ENCODE measurements at regions not wholly inside any gene's neighbourhood (a gene's known extent, or its start where the extent isn't known, plus 50 kb on each side); places are given as distances from the start of the nearest gene placed in this dataset.

DNA sequence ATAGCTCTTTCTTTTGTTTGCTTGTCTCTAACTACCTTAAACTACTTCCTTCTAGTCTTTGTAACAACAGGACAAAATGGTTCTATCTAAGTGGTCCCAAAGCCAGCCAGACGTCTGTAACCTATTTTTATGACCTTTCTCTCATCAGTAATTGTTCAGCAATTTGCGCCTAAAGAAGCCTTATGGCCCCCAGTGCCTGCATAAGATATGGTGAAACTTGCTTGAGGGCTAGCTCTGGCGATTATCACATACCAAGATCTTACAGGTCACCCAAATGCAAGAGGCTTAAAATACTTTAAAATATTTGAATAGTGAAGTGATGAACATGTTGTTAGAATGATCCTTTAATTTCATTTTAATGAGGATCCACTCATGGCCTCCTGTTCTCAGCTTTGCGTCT, 369.4 kb downstream of the SOX2 start:
- TF ChIP-seq, protein P1, sequence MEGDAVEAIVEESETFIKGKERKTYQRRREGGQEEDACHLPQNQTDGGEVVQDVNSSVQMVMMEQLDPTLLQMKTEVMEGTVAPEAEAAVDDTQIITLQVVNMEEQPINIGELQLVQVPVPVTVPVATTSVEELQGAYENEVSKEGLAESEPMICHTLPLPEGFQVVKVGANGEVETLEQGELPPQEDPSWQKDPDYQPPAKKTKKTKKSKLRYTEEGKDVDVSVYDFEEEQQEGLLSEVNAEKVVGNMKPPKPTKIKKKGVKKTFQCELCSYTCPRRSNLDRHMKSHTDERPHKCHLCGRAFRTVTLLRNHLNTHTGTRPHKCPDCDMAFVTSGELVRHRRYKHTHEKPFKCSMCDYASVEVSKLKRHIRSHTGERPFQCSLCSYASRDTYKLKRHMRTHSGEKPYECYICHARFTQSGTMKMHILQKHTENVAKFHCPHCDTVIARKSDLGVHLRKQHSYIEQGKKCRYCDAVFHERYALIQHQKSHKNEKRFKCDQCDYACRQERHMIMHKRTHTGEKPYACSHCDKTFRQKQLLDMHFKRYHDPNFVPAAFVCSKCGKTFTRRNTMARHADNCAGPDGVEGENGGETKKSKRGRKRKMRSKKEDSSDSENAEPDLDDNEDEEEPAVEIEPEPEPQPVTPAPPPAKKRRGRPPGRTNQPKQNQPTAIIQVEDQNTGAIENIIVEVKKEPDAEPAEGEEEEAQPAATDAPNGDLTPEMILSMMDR (IDR thresholded peaks at IDR 0.05; ENCODE audit: insufficient read depth, low read depth, low read length): no peak
- DNase-seq (ENCODE audit: low read depth): no peak
- no peak overlapping the region for H3K4me3 ChIP-seq (ENCODE audit: low read depth, low read length)

DNA sequence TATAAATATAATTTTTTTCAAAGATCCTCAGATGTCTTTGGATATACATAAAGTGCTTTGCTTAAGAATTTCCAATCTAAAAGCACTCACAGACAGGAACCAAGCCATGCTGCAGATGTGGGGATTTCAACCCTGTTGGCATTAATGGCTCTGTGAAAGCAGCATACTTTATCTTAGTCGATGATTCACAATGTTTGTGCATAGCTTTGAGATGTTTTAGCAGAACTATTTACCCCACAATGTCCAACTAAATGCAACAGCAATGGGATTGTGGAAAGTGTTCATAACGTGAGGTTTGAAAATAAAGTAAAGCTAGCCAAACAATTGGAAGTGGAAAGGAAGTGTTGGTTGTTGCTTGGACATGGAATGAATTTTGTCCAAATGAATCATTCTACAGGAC, 371.4 kb downstream of the SOX2 start:
- H3K4me3 ChIP-seq (ENCODE audit: low read depth, low read length): no peak overlapping the region
- peak; percentile 7 for DNase-seq (ENCODE audit: low read depth)
- TF ChIP-seq, protein P1 (IDR thresholded peaks at IDR 0.05; ENCODE audit: insufficient read depth, low read depth, low read length): no peak

DNA sequence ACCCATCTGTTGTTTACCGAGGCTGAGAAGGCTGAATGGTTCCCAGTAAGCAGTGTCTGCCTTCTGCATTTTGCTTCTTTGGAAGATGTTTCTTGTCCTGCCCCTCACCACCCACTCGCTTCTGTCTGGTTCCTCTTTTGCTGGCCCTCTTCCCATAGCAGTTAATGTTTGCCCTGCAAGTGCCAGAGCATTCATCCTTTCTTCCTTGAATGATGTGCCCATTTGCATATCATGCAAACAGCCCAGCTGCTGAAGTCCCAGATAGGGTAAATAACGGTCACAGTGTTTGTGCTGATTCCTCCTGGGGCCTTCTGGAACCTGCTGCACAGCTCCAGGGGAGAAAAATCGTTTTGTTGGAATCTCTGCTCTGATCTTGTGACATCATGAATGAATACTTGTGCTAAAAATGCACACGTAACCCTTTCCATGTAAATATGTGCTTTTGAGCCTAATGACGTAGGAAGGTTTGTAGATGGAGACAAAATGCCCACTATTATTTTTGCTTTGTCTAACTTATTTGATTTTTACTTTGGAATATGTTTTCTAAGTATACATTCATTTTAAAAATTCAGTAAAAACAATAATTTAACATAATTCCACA, 381.0 kb downstream of the SOX2 start:
- no peak overlapping the region for H3K4me3 ChIP-seq (ENCODE audit: low read depth, low read length)
- TF ChIP-seq, protein P1 (IDR thresholded peaks at IDR 0.05; ENCODE audit: insufficient read depth, low read depth, low read length): no peak
- DNase-seq (ENCODE audit: low read depth): no peak

DNA sequence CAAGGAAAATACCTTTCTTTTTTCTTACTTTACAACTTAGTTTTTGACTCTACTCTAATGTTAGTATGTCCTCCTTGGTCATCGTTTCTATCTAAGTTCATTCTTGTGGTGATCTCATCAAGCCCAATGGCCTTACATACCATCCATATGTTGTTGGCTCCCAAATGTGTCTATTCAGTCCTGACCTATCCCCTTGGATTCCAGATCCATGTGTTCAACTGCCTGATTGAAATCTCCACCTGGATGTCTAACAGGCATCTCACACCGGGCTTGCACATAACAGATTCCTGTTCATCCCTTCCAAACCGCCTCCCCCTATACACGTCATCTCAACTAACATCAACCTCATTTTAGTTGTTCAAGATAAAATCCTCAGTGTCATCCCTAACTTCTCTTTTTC, 382.6 kb downstream of the SOX2 start:
- no peak overlapping the region for H3K4me3 ChIP-seq (ENCODE audit: low read depth, low read length)
- DNase-seq (ENCODE audit: low read depth): no peak
- TF ChIP-seq, protein P1 (IDR thresholded peaks at IDR 0.05; ENCODE audit: insufficient read depth, low read depth, low read length): no peak

DNA sequence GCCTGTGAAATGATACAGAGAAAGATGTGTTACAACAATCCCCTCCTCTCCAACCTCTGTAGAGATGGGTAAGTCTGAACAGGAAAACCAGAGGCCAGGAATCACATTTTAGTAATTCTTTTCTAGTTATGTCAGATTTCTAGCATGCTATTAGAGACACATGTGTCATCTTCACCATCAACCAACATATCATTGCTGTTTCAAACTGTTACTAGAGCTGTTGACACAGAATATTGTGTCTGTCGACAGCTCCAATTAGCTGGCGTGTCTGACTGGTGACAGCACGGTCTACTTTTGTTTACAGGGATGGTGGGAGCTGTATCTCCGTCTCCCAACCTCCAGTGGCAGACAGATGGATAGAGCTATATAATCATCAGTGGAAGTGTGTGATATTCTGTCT, 393.2 kb downstream of the SOX2 start:
- no peak overlapping the region for H3K4me3 ChIP-seq (ENCODE audit: low read depth, low read length)
- no peak for DNase-seq (ENCODE audit: low read depth)

DNA sequence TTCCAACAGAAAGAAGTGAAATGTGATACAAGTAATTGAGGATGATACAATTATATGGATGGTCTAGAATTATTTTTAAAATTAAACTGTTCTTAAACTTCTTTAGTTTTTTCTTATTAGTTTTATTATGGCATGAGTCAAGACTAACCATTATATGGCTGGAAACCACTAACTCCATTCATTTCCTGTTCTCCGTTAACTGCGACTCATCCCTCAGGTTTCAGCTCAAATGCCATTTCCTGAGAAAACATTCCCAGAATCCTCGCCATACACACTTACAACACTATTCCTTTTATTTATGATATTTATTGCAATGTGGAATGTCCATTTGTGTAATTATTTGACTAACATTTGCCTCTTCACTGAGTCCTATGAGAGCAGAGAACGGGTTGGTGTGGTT, 394.1 kb downstream of the SOX2 start:
- no peak overlapping the region for H3K4me3 ChIP-seq (ENCODE audit: low read depth, low read length)
- TF ChIP-seq, protein P1 (IDR thresholded peaks at IDR 0.05; ENCODE audit: insufficient read depth, low read depth, low read length): no peak
- no peak for DNase-seq (ENCODE audit: low read depth)

More for the DNA sequence above, 393.2 kb downstream of the SOX2 start:
- TF ChIP-seq, protein P1 (IDR thresholded peaks at IDR 0.05; ENCODE audit: insufficient read depth, low read depth, low read length): no peak

DNA sequence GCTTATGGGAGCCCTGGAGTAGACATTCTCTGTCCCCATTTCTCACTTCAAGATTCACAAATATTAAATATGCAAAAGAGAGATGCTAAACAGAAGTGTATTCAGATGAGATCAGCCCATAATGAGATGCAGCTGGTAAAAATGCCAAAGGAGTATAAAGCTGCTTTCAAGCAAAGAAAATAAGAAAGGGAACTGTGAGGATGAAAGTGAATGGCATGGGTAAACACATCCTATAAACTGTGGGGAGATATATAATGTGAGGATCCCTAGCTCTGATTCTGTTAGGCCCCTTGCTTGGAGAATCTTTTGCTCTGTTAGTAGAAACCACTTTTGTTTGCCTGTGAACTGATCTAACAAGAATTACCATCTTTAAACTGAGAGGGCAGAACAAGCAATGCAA, 396.6 kb downstream of the SOX2 start:
- no peak for DNase-seq (ENCODE audit: low read depth)
- TF ChIP-seq, protein P1 (IDR thresholded peaks at IDR 0.05; ENCODE audit: insufficient read depth, low read depth, low read length): no peak

More for the DNA sequence above, 396.6 kb downstream of the SOX2 start:
- H3K4me3 ChIP-seq (ENCODE audit: low read depth, low read length): no peak overlapping the region

All from fibroblast of villous mesenchyme (primary cell).